Right renal pelvis (tissue), 4 donors: ENCODE measurements at regions not wholly inside any gene's neighbourhood (a gene's known extent, or its start where the extent isn't known, plus 50 kb on each side); places are given as distances from the start of the nearest gene placed in this dataset.
A peak's percentile ranks its signal among the peaks of the same experiment; 100 is the strongest.

ENCODE experiments used
- DNase-seq, 4 donors: peaks; one replicate each; pipeline ENCODE4 v3.0.0-alpha.2; 2013; ENCODE audit warnings: low read depth in 4 of 4, low spot score in 3 of 4, missing footprints in 1 of 4

DNA sequence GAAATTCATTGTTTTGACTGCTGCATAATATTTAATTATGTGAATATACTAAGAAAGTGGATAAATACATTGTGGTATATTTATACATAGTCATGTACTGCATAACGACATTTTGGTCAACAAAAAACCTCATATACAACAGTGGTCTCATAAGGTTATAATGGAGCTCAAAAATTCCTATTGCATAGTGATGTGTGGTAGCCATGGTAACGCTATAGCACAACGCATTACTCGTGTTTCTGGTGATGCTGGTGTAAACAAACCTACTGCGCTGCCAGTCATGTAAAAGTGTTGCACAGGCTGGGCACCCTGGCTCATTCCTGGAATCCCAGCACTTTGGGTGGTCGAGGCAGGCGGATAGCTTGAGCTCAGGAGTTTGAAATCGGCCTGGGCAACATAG, 52.6 kb upstream of the NHLH2 start:
- DNase-seq = no peak

DNA sequence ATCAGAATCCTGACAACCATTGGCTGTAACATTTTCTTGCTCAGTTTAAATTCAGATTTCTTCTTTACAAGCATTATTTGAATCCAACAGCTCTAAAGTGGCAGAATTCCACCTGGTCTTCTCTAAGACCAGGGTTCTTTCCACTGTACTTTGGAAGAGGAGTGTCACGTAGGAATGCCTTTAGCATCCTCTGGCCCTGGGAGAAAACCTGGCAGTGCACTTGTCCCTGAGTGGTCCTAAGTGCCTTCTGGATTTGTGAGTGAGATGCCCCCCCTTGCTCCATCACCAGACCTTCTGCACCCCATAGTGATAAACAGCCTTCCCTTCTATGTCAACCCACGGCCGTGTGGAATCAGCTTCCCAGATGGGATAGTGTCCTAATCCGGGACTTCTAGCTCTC, 57.1 kb upstream of the NHLH2 start:
- DNase-seq = no peak

DNA sequence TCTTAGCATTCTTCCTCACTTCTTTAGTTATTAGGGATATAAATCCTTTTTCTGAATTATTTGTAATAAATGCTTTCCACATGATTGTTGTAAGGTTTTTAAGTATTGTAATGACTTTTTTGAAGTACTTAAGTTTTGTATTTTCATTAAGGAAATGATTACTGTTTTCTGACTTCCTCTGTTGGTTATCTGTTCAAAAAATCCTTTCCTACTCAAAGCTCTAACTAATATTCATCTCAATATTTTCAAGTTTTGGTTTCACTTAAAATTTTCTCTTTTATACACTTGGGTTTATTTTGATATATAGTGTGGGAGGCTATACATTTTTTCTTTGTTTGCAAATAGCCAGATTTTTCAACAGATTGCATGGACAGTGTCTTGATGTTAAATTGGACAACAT, 59.9 kb upstream of the NHLH2 start:
- no peak for DNase-seq

DNA sequence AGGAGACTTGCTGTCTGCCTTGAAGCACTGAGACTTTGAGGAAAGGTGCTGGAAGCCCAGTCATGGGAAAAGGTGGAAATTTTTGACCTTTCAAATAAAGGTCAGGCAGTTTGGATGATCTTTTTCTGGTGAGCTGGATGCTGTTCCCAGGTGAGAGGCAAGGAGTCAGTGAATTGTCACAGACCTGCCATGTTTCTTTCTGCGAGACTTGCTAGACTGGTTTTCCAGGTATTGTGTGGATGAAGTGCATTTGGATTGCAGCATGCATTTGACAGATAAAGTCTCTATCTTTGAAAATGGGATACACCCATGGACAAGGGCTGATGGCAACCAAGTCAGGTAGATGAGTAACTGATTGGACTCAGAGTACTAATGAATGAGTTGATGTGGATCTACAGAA, 65.7 kb upstream of the NHLH2 start:
- peak in 1 of 4 donors; percentile 9 for DNase-seq

DNA sequence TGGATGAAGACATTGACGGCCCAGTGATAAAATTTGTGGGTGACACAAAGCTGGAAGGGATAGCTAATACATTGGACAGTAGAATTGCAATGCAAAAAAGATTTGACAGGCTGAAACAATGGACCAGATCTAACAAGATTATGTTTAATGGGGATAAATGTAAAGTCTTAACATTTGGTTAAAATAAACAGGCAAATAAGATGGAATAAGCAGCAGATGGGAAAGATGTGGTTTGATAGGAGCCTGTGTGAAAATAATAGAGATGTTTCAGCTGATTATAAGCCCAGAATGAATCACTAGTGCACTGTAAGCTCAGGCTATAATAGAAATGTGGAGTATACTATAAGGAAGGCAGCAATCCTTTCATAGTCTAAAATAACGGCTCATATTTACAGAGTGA, 66.2 kb upstream of the NHLH2 start:
- no peak for DNase-seq

DNA sequence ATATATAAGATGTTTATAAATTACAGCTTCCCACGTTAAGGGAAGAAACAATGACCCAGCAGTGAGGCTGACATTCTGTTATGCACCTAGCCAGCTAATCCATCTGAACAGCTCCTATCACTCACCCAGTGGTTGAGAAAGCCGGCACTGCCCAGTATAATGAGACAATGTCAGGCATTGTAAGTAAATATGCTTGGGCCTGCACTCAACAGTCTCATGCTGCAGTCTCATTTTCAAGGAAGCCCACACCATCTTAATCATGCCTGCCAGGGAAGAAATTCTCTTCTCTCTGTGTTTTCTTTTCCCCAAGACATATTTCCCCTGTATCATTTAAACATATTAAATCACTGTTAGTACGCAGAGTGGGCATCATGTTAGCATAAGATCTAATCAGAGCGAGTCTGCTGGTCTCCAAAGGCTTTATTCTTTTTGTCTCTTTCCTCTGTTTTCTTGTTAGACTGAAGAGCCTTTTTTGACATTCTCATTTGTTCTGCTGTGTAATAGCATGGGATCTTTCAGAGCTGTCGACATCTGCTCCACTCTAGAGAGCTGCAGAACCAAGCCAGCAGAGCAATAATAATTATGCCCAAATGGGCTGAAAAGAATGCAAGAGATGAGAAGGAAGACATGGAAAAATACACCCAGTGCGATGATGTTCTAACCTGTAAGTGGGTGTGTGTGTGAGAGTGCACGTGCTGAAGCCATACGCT, 67.6 kb upstream of the SLC22A15 start:
- DNase-seq = no peak

DNA sequence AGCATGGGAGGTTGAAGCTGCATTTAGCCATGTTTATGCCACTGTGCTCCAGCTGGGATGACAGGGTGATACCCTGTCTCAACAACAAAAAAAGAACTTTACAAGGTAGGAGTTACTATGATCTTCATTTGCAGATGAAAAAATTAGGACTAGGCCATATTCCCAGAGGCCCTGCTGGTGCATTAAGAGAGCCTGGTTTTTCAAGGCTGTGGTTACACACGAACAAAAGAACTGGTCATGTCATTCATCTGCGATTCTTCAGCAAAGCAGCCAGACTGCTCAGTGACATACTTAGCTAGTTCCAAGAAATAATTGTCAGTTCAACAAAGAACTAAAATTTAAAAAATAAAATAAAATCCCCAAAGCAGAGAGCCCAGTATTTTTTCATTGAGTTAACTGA, 66.1 kb upstream of the SLC22A15 start:
- no peak for DNase-seq

DNA sequence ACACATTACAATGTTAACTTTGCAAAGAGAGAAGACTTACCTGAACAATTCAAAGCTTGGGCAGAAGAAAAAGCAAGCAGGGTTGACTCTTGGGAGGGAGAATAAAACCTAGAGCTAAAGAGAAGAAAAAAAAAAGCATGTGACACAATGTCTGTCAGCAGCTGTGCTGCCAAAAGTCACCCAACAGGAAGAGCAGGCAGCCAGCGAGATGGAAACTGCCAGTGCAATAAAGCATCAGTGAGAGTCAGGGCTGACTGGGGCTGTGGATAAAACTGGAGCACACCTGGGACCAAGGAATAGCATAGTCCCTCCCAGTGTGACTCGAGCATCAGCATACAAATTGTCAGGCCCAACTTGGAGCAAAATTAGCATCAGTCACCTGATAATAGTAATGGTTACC, 65.0 kb upstream of the SLC22A15 start:
- peak in 3 of 4 donors; percentile 4 to 17 (median 10) for DNase-seq

DNA sequence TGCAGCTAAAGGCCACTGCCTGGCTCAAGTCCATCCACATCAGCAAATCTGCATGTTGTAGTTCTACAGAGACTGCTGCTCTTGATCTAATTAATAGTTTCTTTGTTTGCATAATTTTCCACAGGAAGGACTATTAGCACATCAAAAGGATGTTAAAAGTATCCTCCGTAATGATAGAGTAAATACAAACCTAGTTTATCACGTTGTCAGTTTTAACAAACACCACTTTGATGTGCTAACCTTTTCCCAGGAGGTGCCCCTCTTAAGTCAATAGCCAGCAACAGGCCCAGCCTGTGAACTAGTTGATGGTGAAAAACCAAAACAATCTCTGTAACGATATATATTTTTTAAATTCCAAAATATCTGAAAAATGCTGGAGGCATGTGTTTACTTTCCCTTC, 64.2 kb upstream of the SLC22A15 start:
- DNase-seq = no peak

DNA sequence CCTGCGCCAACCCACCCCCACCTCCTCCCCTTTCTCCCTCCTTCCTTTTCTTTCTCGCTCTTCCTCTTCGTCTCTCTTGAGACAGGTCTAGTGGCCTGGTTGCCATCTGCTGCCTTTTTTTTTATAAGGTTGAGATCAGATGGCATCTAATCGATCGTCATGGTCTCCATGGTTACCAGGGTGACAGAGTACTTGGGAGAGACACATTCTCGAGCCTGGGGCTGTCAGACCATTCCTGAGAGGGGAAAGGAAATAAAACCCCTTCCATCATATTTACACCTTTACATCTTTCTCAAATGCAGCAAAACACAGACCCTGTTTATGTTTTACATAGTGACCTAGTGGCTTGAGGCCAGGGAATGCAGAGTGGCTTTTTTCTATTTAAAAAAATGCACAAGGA, 53.5 kb upstream of the SLC22A15 start:
- no peak for DNase-seq

DNA sequence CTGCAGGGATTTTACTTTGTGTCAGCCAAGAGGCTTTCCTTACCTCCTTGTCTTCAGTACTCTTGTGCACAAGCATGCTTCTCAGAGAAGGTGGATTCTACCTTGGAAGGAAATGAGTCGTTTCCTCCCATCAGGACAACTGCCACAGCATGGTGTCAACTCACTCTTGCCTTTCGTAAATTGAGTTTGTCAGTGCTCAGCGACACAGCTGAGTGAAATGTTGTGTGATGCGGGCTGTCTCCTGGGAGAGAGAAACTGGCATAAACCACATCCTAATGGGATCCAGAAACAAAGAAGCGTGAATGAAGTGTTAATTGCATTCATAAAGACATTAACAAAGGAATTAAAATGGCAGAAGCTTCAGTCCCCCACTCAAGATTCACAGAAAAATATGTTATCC, 51.5 kb upstream of the SLC22A15 start:
- no peak for DNase-seq

DNA sequence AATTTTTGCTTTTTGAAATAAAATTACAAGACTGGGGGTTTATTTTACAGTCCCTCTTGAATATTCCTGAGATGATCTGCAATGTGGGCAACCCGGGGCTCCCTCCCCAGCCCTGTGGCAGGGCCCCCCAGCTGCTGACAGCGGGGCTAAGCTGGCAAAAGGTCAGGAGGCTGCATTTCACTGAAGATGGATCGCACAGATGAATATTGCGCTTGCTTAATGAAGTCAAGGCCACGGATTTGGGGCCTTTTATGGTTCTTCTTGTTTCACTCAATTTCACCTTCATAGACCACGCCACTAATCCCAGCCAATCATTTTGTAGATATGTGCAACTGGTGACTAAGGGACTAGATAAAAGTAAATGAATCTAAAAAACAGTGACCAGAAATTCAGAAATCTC, 50.8 kb upstream of the SLC22A15 start:
- DNase-seq = no peak
